PC-3 (cell line): ENCODE measurements at regions not wholly inside any gene's neighbourhood (a gene's known extent, or its start where the extent isn't known, plus 50 kb on each side); places are given as distances from the start of the nearest gene placed in this dataset.

Experiments used
- EZH2 ChIP-seq: fragments of 300-600 bp; sonication (generic); IDR thresholded peaks from one replicate; pipeline ENCODE4 v1.6.1; 2017; ENCODE audit warnings: antibody characterized with exemption, mild to moderate bottlenecking, low read length; ENCODE audit not compliant: unreplicated experiment
- EZH2phosphoT487 ChIP-seq: fragments of 300-600 bp; sonication (generic); IDR thresholded peaks from 2 replicates; pipeline ENCODE4 v1.6.1; 2018; ENCODE audit warnings: mild to moderate bottlenecking, antibody characterized with exemption, low read length, borderline replicate concordance
- TF ChIP-seq, protein P1 (sequence below): fragments of 300-600 bp; sonication (generic); conservative IDR thresholded peaks from 2 replicates; pipeline ENCODE4 v1.5.1; 2017; ENCODE audit warnings: antibody characterized with exemption, low read depth, mild to moderate bottlenecking, low read length

DNA sequence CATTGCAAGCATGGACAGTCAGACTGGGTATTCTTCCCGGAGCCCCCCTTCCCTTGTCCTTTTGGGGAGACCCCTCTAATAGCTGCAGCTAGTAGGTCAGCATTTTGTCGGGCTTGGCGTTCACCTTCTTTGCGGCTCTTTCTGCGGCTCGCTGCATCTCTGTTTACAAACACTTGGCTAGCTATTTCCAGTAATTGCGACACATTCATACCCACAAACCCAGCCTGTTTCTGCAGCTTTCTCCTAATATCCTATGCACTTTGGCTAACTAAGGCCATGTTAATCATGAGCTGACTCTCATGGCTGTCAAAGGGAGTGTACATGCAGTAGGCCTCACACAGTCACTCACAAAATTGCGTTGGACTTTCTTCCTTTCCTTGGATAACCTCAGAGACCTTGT, 716.4 kb downstream of the AMY1C start:
- TF ChIP-seq, protein P1, sequence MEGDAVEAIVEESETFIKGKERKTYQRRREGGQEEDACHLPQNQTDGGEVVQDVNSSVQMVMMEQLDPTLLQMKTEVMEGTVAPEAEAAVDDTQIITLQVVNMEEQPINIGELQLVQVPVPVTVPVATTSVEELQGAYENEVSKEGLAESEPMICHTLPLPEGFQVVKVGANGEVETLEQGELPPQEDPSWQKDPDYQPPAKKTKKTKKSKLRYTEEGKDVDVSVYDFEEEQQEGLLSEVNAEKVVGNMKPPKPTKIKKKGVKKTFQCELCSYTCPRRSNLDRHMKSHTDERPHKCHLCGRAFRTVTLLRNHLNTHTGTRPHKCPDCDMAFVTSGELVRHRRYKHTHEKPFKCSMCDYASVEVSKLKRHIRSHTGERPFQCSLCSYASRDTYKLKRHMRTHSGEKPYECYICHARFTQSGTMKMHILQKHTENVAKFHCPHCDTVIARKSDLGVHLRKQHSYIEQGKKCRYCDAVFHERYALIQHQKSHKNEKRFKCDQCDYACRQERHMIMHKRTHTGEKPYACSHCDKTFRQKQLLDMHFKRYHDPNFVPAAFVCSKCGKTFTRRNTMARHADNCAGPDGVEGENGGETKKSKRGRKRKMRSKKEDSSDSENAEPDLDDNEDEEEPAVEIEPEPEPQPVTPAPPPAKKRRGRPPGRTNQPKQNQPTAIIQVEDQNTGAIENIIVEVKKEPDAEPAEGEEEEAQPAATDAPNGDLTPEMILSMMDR = no peak
- no peak for TF ChIP-seq EZH2
- no peak for TF ChIP-seq EZH2phosphoT487
